ENCODE measurements at regions not wholly inside any gene's neighbourhood (a gene's known extent, or its start where the extent isn't known, plus 50 kb on each side); places are given as distances from the start of the nearest gene placed in this dataset.
"Not testable (repeated sequence)": the region's sequence is repeated elsewhere in the genome, so short reads cannot be mapped to it uniquely, and the experiment has no call there.

DNA sequence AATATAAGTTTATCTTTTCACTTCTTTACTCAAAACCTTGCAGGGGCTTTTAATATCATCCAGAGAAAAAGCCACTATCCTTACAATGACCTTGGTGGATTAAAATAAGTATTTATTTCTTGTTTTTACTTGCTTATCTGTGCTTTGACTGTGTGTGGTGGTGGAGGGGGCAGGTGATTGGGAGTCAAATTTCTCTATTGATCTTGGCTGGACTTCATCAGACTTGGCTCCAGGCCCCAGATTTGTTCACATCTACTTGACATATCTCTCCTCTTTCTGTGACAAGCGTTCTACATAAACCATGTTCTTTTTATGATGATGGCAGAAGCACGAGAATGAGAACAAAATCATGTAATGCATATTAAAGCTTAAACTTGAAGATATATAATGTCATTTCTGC lies 670.8 kb downstream of the PCDH17 start:
- 91% methylated on average over 2 of the region's 2 CpGs for WGBS
- Histone ChIP-seq H3K4me3 (ENCODE audit: low read length in 2 of 2) (no peak overlapping the region), H3K27me3 (ENCODE audit: control insufficient read depth in 2 of 2, insufficient read depth in 1 of 2, low read length in 1 of 2) (no peaks in the 10 kb centered on the region), H3K36me3 (ENCODE audit: control insufficient read depth in 2 of 2, insufficient read depth in 2 of 2, low read length in 1 of 2) (no peaks in the 10 kb centered on the region), H3K4me1 (ENCODE audit: control insufficient read depth in 2 of 2, insufficient read depth in 2 of 2, low read length in 2 of 2) (no peaks in the 10 kb centered on the region), H3K27ac (ENCODE audit: low read depth in 1 of 2, low read length in 1 of 2) (no peak overlapping the region), H3K9me3 (ENCODE audit: control insufficient read depth in 2 of 2, insufficient read depth in 1 of 2, low read length in 1 of 2) (no peaks in the 10 kb centered on the region)
- no peak for DNase-seq (ENCODE audit: low read depth in 6 of 9, low spot score in 9 of 9)

DNA sequence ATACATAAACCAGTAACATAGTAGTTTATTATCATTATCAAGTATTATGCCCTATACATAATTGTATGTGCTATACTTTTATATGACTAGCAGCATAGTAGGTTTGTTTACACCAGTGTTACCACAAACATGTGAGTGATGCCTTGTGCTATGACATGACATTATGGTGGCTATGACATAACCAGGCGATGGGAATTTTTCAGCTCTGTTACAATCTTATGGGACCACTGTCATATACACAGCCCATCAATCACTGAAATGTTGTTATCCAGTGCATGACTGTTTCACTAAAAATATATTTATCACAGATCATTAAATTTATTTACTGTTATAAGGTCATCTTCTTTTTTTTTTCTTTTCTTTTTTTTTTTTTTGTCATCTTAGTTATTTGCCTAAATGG lies 674.5 kb downstream of the PCDH17 start:
- H3K9me3 ChIP-seq (ENCODE audit: control insufficient read depth in 2 of 2, insufficient read depth in 1 of 2, low read length in 1 of 2): no peaks in the 10 kb centered on the region

DNA sequence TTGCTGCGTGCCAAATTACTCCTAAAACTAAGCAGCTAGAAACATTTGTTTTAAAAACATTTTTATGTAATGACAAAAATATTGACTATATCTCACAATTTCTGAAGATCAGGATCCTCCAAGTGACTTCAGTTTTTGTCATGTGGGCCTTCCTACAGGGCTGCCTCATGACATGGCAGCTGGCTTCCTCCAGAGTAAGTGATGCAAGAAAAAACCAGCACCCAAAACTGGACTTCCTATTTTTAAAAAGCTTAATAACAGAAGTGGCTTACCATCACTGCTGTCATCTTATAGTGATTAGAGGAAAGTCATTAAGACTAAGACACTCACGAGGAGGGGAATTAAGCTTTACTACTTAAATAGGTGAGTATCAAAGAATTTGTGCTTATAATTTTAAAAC lies 681.7 kb downstream of the PCDH17 start:
- no peaks in the 10 kb centered on the region for H3K4me1 ChIP-seq (ENCODE audit: control insufficient read depth in 2 of 2, insufficient read depth in 2 of 2, low read length in 2 of 2)
- no peak overlapping the region for H3K27ac ChIP-seq (ENCODE audit: low read depth in 1 of 2, low read length in 1 of 2)
- no peaks in the 10 kb centered on the region for H3K27me3 ChIP-seq (ENCODE audit: control insufficient read depth in 2 of 2, insufficient read depth in 1 of 2, low read length in 1 of 2)
- no peaks in the 10 kb centered on the region for H3K9me3 ChIP-seq (ENCODE audit: control insufficient read depth in 2 of 2, insufficient read depth in 1 of 2, low read length in 1 of 2)
- WGBS: 68% methylated on average over 2 of the region's 2 CpGs
- no peak for DNase-seq (ENCODE audit: low read depth in 6 of 9, low spot score in 9 of 9)
- H3K36me3 ChIP-seq (ENCODE audit: control insufficient read depth in 2 of 2, insufficient read depth in 2 of 2, low read length in 1 of 2): no peaks in the 10 kb centered on the region
- H3K4me3 ChIP-seq (ENCODE audit: low read length in 2 of 2): no peak overlapping the region

More for the DNA sequence above, 674.5 kb downstream of the PCDH17 start:
- Histone ChIP-seq H3K4me3 (ENCODE audit: low read length in 2 of 2) (no peak overlapping the region), H3K4me1 (ENCODE audit: control insufficient read depth in 2 of 2, insufficient read depth in 2 of 2, low read length in 2 of 2) (no peaks in the 10 kb centered on the region), H3K27me3 (ENCODE audit: control insufficient read depth in 2 of 2, insufficient read depth in 1 of 2, low read length in 1 of 2) (no peaks in the 10 kb centered on the region), H3K36me3 (ENCODE audit: control insufficient read depth in 2 of 2, insufficient read depth in 2 of 2, low read length in 1 of 2) (no peaks in the 10 kb centered on the region), H3K27ac (ENCODE audit: low read depth in 1 of 2, low read length in 1 of 2) (no peak overlapping the region)
- DNase-seq (ENCODE audit: low read depth in 6 of 9, low spot score in 9 of 9): no peak
- 98% methylated on average over 1 of the region's 1 CpG for WGBS

DNA sequence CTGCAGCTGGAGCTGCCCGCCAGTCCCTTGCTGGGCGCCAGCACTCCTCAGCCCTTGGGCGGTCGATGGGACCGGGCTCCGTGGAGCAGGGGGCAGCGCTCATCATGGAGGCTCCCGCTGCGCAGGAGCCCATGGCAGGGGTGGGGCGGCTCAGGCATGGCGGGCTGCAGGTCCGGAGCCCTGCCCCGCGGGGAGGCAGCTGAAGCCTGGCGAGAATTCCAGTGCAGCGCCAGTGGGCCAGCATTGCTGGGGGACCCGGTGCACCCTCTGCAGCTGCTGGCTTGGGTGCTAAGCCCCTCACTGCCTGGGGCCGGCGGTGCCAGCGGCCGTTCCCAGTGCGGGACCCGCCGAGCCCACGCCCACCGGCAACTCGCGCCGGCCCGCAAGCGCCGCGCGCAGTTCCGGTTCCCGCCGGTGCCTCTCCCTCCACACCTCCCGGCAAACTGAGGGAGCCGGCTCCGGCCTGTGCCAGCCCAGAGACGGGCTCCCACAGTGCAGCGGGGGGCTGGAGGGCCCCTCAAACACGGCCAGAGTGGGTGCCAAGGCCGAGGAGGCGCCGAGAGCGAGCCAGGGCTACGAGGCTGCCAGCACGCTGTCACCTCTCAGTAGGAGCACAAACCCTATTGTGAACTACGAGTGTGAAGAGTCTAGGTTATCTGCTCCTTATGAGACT lies 687.1 kb downstream of the PCDH17 start:
- H3K9me3 ChIP-seq (ENCODE audit: control insufficient read depth in 2 of 2, insufficient read depth in 1 of 2, low read length in 1 of 2): peaks cover 0 to 2% of the 10 kb centered on the region in 2 donors
- H3K27me3 ChIP-seq (ENCODE audit: control insufficient read depth in 2 of 2, insufficient read depth in 1 of 2, low read length in 1 of 2): no peaks in the 10 kb centered on the region
- no peak for DNase-seq (ENCODE audit: low read depth in 6 of 9, low spot score in 9 of 9)
- H3K4me3 ChIP-seq (ENCODE audit: low read length in 2 of 2): no peak overlapping the region
- no peak overlapping the region for H3K27ac ChIP-seq (ENCODE audit: low read depth in 1 of 2, low read length in 1 of 2)
- H3K4me1 ChIP-seq (ENCODE audit: control insufficient read depth in 2 of 2, insufficient read depth in 2 of 2, low read length in 2 of 2): no peaks in the 10 kb centered on the region
- 97% methylated on average over 50 of the region's 50 CpGs for WGBS
- H3K36me3 ChIP-seq (ENCODE audit: control insufficient read depth in 2 of 2, insufficient read depth in 2 of 2, low read length in 1 of 2): no peaks in the 10 kb centered on the region

DNA sequence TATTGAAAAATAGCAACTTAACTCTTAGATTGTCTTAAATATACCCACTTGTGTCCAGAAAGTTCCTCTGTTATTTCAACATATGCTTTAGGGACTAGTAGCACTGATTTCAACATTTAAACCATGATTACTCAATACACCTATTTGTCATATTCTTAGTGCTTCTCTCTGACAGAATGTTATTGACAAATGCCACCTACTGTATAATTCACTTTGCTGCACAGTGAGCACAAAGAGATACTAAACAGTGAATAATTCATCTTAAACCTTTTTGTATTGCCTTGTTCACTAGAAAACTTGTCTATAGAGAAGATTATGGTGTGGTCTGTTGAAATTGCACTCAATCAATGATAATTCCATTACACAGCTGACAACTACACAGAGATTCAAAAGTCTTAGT lies 692.6 kb downstream of the PCDH17 start:
- no peaks in the 10 kb centered on the region for H3K27me3 ChIP-seq (ENCODE audit: control insufficient read depth in 2 of 2, insufficient read depth in 1 of 2, low read length in 1 of 2)
- no peaks in the 10 kb centered on the region for H3K9me3 ChIP-seq (ENCODE audit: control insufficient read depth in 2 of 2, insufficient read depth in 1 of 2, low read length in 1 of 2)
- no peak overlapping the region for H3K4me3 ChIP-seq (ENCODE audit: low read length in 2 of 2)
- H3K27ac ChIP-seq (ENCODE audit: low read depth in 1 of 2, low read length in 1 of 2): no peak overlapping the region
- no peak for DNase-seq (ENCODE audit: low read depth in 6 of 9, low spot score in 9 of 9)
- H3K36me3 ChIP-seq (ENCODE audit: control insufficient read depth in 2 of 2, insufficient read depth in 2 of 2, low read length in 1 of 2): no peaks in the 10 kb centered on the region
- H3K4me1 ChIP-seq (ENCODE audit: control insufficient read depth in 2 of 2, insufficient read depth in 2 of 2, low read length in 2 of 2): no peaks in the 10 kb centered on the region

GRCh38 chr13:58329746-58330145 lies 698.2 kb downstream of the PCDH17 start:
- 92% methylated on average over 5 of the region's 5 CpGs for WGBS
- no peak for DNase-seq (ENCODE audit: low read depth in 6 of 9, low spot score in 9 of 9)
- Histone ChIP-seq H3K27ac (ENCODE audit: low read depth in 1 of 2, low read length in 1 of 2) (no peak overlapping the region), H3K4me1 (ENCODE audit: control insufficient read depth in 2 of 2, insufficient read depth in 2 of 2, low read length in 2 of 2) (no peaks in the 10 kb centered on the region), H3K4me3 (ENCODE audit: low read length in 2 of 2) (no peak overlapping the region), H3K36me3 (ENCODE audit: control insufficient read depth in 2 of 2, insufficient read depth in 2 of 2, low read length in 1 of 2) (no peaks in the 10 kb centered on the region), H3K27me3 (ENCODE audit: control insufficient read depth in 2 of 2, insufficient read depth in 1 of 2, low read length in 1 of 2) (no peaks in the 10 kb centered on the region), H3K9me3 (ENCODE audit: control insufficient read depth in 2 of 2, insufficient read depth in 1 of 2, low read length in 1 of 2) (no peaks in the 10 kb centered on the region)

- H3K27me3 ChIP-seq (ENCODE audit: control insufficient read depth in 2 of 2, insufficient read depth in 1 of 2, low read length in 1 of 2): no peaks in the 10 kb centered on the region
- no peak for DNase-seq (ENCODE audit: low read depth in 6 of 9, low spot score in 9 of 9)
Observed at GRCh38 chr13:58340895-58341294, 709.4 kb downstream of the PCDH17 start.

DNA sequence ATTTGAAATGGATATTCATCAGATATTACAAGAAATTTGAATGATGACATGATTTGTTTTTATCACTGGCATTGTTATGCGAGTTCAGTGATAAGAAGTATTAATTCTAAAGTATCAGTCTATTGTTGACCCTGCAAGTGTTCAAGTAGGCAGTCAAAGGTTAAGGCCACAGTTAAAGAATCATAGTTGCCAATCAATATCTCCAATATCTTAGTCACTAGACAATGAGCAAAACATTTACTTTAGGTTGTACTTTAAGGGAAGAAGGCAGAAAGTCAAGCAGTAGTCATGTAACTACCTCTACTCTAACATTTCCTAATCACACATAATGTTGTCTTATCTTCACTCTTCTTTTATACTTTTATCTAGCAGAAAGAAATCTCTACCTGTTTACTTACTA lies 709.8 kb downstream of the PCDH17 start:
- Histone ChIP-seq H3K27ac (ENCODE audit: low read depth in 1 of 2, low read length in 1 of 2) (no peak overlapping the region), H3K4me3 (ENCODE audit: low read length in 2 of 2) (no peak overlapping the region), H3K4me1 (ENCODE audit: control insufficient read depth in 2 of 2, insufficient read depth in 2 of 2, low read length in 2 of 2) (no peaks in the 10 kb centered on the region), H3K27me3 (ENCODE audit: control insufficient read depth in 2 of 2, insufficient read depth in 1 of 2, low read length in 1 of 2) (no peaks in the 10 kb centered on the region), H3K9me3 (ENCODE audit: control insufficient read depth in 2 of 2, insufficient read depth in 1 of 2, low read length in 1 of 2) (no peaks in the 10 kb centered on the region), H3K36me3 (ENCODE audit: control insufficient read depth in 2 of 2, insufficient read depth in 2 of 2, low read length in 1 of 2) (no peaks in the 10 kb centered on the region)
- 91% methylated on average over 1 of the region's 1 CpG for WGBS
- no peak for DNase-seq (ENCODE audit: low read depth in 6 of 9, low spot score in 9 of 9)

More at GRCh38 chr13:58340895-58341294, 709.4 kb downstream of the PCDH17 start:
- no peak overlapping the region for H3K4me3 ChIP-seq (ENCODE audit: low read length in 2 of 2)
- H3K4me1 ChIP-seq (ENCODE audit: control insufficient read depth in 2 of 2, insufficient read depth in 2 of 2, low read length in 2 of 2): no peaks in the 10 kb centered on the region
- no peaks in the 10 kb centered on the region for H3K9me3 ChIP-seq (ENCODE audit: control insufficient read depth in 2 of 2, insufficient read depth in 1 of 2, low read length in 1 of 2)
- no peaks in the 10 kb centered on the region for H3K36me3 ChIP-seq (ENCODE audit: control insufficient read depth in 2 of 2, insufficient read depth in 2 of 2, low read length in 1 of 2)
- H3K27ac ChIP-seq (ENCODE audit: low read depth in 1 of 2, low read length in 1 of 2): no peak overlapping the region

DNA sequence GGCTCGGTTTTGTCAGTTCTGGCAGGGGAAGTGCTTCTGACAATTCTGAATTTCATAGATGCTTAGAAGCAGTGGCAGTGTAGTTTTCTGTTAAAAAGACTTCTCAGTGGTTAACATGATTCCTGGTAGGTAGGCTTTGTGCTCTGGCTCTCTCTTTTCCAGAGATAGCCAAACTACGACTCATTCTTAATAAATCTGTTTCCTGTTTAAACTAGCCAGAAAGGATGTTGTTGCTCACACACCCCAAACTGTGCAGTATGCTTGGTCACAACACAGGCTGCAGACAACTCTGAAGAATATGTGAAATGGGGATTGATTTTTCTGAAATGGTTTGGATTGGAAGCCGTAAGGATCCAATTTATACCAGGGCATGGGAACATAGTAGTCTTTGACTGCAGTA lies 711.5 kb downstream of the PCDH17 start:
- no peaks in the 10 kb centered on the region for H3K36me3 ChIP-seq (ENCODE audit: control insufficient read depth in 2 of 2, insufficient read depth in 2 of 2, low read length in 1 of 2)
- 48% methylated on average over 3 of the region's 3 CpGs for WGBS
- H3K27me3 ChIP-seq (ENCODE audit: control insufficient read depth in 2 of 2, insufficient read depth in 1 of 2, low read length in 1 of 2): no peaks in the 10 kb centered on the region
- no peak for DNase-seq (ENCODE audit: low read depth in 6 of 9, low spot score in 9 of 9)
- H3K9me3 ChIP-seq (ENCODE audit: control insufficient read depth in 2 of 2, insufficient read depth in 1 of 2, low read length in 1 of 2): no peaks in the 10 kb centered on the region
- no peak overlapping the region for H3K27ac ChIP-seq (ENCODE audit: low read depth in 1 of 2, low read length in 1 of 2)
- no peak overlapping the region for H3K4me3 ChIP-seq (ENCODE audit: low read length in 2 of 2)
- no peaks in the 10 kb centered on the region for H3K4me1 ChIP-seq (ENCODE audit: control insufficient read depth in 2 of 2, insufficient read depth in 2 of 2, low read length in 2 of 2)

DNA sequence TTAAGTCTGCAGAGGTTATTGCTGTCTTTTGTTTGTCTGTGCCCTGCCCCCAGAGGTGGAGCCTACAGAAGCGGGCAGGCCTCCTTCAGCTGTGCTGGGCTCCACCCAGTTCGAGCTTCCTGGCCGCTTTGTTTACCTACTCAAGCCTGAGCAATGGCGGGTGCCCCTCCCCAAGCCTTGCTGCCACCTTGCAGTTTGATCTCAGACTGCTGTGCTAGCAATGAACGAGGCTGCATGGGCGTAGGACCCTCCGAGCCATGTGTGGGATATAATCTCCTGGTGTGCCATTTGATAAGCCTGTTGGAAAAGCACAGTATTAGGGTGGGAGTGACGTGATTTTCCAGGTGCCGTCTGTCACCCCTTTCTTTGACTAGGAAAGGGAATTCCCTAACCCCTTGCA lies 720.6 kb downstream of the PCDH17 start:
- 94% methylated on average over 9 of the region's 9 CpGs for WGBS
- not testable (repeated sequence) for DNase-seq (ENCODE audit: low read depth in 6 of 9, low spot score in 9 of 9); H3K27ac ChIP-seq (ENCODE audit: low read depth in 1 of 2, low read length in 1 of 2); H3K36me3 ChIP-seq (ENCODE audit: control insufficient read depth in 2 of 2, insufficient read depth in 2 of 2, low read length in 1 of 2); H3K9me3 ChIP-seq (ENCODE audit: control insufficient read depth in 2 of 2, insufficient read depth in 1 of 2, low read length in 1 of 2); H3K27me3 ChIP-seq (ENCODE audit: control insufficient read depth in 2 of 2, insufficient read depth in 1 of 2, low read length in 1 of 2); H3K4me3 ChIP-seq (ENCODE audit: low read length in 2 of 2); H3K4me1 ChIP-seq (ENCODE audit: control insufficient read depth in 2 of 2, insufficient read depth in 2 of 2, low read length in 2 of 2)

All from thymus (tissue), 11 donors.